A673 (cell line): ENCODE measurements at regions not wholly inside any gene's neighbourhood (a gene's known extent, or its start where the extent isn't known, plus 50 kb on each side); places are given as distances from the start of the nearest gene placed in this dataset.

Source experiments
- BruUV-seq: library from RNA; stranded (reverse); fragments of 400-500 nt; replicated peaks from 2 replicates; lab custom pipeline; 2021; lab: Mats Ljungman, UMichigan
- CTCF ChIA-PET: fragments of 300-600 bp; sonication (Branson Sonifier 250); formaldehyde crosslinking; loops from one replicate; lab custom pipeline; 2022; ENCODE audit warnings: antibody characterized with exemption; lab: Charles Lee
- POLR2A ChIA-PET: fragments of 300-600 bp; sonication (Branson Sonifier 250); formaldehyde crosslinking; loops from one replicate; lab custom pipeline; 2022; ENCODE audit warnings: antibody characterized with exemption; ENCODE audit not compliant: low non-redundant PET; lab: Charles Lee
- DNase-seq: peaks from one replicate; pipeline ENCODE4 v3.0.0-alpha.2; 2015; ENCODE audit warnings: low spot score
- H3K27ac ChIP-seq: fragments of 200-600 bp; sonication (generic); 2 replicates; pipeline ENCODE4 v1.5.1; 2016; ENCODE audit warnings: mixed run types, low read depth, mild to moderate bottlenecking, mixed read lengths, antibody characterized with exemption, low read length; ENCODE audit not compliant: poor library complexity, severe bottlenecking
- H3K27me3 ChIP-seq: fragments of 200-600 bp; sonication (generic); replicated peaks from 2 replicates; pipeline ENCODE4 v1.6.1; 2017; ENCODE audit warnings: mixed run types, low read depth, mild to moderate bottlenecking, mixed read lengths, antibody characterized with exemption, low read length; ENCODE audit not compliant: insufficient read depth, poor library complexity
- H3K36me3 ChIP-seq: fragments of 200-600 bp; sonication (generic); 2 replicates; pipeline ENCODE4 v1.6.1; 2016; ENCODE audit warnings: mixed run types, mild to moderate bottlenecking, mixed read lengths, antibody characterized with exemption, low read length; ENCODE audit not compliant: insufficient read depth, poor library complexity, severe bottlenecking
- H3K4me1 ChIP-seq: fragments of 200-600 bp; sonication (generic); 2 replicates; pipeline ENCODE4 v1.6.1; 2017; ENCODE audit warnings: mixed run types, mild to moderate bottlenecking, mixed read lengths, antibody characterized with exemption, low read length; ENCODE audit not compliant: insufficient read depth, poor library complexity, severe bottlenecking
- H3K4me3 ChIP-seq: fragments of 200-600 bp; sonication (generic); 2 replicates; pipeline ENCODE4 v1.5.1; 2016; ENCODE audit warnings: low read depth, mixed run types, mild to moderate bottlenecking, mixed read lengths, low read length; ENCODE audit not compliant: poor library complexity, severe bottlenecking
- H3K9me3 ChIP-seq: fragments of 200-600 bp; sonication (generic); 2 replicates; pipeline ENCODE4 v1.6.1; 2016; ENCODE audit warnings: mixed run types, low read depth, mild to moderate bottlenecking, mixed read lengths, antibody characterized with exemption, low read length; ENCODE audit not compliant: poor library complexity, severe bottlenecking
- EZH2 ChIP-seq: fragments of 200-600 bp; sonication (generic); IDR thresholded peaks from 2 replicates; pipeline ENCODE4 v1.6.1; 2017; ENCODE audit warnings: borderline replicate concordance, low read depth, mild to moderate bottlenecking, mixed read lengths, antibody characterized with exemption, low read length; ENCODE audit not compliant: poor library complexity, severe bottlenecking
- intact Hi-C: fragments of 100-400 bp; cut with micrococcal nuclease; formaldehyde crosslinking; loops from one replicate; pipeline ENCODE4 v1.10.0; 2022; ENCODE audit not compliant: unreplicated experiment
- TF ChIP-seq, protein P1 (sequence below): fragments of 300-800, 200-600 bp; sonication (generic); conservative IDR thresholded peaks from 2 replicates; pipeline ENCODE4 v1.5.1; 2017; ENCODE audit warnings: low read depth, mild to moderate bottlenecking, antibody characterized with exemption, low read length, moderate library complexity, mixed read lengths

DNA sequence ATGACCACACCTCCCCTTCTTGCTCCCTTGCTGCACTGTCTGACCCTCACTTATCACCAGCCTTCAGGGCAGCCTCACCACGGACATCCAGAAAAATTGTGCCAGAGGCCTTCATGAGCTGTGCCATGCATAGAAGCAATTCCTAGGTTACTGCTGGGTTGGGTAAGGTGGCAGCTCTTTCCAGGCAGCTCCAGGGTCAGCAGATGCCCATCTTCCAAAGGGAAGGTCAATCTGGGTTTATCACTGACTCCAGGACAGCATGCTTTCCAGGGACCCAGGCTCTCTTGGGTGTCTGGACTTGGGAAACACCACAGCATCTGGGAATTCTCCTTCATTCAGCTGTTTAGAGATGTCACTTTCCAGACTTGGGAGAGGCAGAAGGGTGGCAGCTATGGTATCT, 188.9 kb upstream of the CXCL12 start:
- intact Hi-C loops, result no loop called here
- no peak for DNase-seq
- no peak overlapping the region for H3K27ac ChIP-seq
- H3K4me1 ChIP-seq, result no peaks in the 10 kb centered on the region
- POLR2A ChIA-PET, result no interaction called here
- no peaks in the 10 kb centered on the region for H3K36me3 ChIP-seq
- no peak for TF ChIP-seq EZH2
- TF ChIP-seq, protein P1, sequence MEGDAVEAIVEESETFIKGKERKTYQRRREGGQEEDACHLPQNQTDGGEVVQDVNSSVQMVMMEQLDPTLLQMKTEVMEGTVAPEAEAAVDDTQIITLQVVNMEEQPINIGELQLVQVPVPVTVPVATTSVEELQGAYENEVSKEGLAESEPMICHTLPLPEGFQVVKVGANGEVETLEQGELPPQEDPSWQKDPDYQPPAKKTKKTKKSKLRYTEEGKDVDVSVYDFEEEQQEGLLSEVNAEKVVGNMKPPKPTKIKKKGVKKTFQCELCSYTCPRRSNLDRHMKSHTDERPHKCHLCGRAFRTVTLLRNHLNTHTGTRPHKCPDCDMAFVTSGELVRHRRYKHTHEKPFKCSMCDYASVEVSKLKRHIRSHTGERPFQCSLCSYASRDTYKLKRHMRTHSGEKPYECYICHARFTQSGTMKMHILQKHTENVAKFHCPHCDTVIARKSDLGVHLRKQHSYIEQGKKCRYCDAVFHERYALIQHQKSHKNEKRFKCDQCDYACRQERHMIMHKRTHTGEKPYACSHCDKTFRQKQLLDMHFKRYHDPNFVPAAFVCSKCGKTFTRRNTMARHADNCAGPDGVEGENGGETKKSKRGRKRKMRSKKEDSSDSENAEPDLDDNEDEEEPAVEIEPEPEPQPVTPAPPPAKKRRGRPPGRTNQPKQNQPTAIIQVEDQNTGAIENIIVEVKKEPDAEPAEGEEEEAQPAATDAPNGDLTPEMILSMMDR, result no peak
- no peak overlapping the region for H3K4me3 ChIP-seq
- CTCF ChIA-PET, result no interaction called here
- H3K27me3 ChIP-seq, result no peaks in the 10 kb centered on the region
- H3K9me3 ChIP-seq, result no peaks in the 10 kb centered on the region
- BruUV-seq, result no TSS peak

DNA sequence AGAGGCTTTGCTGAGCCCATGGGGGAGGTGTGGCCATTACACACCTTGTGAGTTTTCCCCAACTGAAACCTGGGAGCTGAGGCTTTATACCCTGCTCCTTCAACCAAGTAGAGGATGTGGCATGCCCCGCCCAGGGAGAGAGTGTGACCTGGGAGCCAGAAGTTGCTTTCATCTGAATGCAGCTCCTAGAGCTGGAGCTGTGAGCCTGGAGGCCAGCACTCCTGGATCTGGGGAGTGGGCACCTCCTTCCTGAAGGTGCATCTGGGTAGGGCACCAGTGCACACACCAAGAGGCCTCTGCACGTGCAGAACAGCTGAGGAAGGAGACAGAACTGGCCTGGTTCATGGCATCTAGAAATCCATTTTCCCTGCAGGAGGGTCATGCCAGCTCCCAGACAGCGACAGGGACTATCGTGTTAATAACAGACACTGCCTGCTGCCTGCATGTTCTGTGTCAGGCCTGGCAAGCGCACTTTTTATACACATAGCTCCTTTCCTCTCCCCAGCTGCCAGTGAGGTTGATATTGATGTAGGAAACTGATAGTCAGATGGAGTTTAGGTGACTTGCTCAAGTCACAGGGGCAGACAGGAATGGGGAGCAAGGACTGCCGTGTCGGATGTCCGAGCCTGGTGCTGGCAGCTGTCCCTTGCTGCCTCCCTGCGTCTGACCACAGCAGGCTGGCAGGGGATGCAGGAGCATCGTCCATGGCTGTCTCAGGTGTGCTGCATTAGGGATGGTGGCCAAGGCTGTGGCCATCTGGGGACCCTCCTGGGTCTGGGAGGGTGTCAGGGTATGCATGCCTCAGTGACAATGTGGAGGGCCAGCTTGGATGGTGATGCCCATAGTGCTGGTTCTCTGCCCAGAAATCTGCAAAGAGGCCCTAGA, 189.9 kb upstream of the CXCL12 start:
- Histone ChIP-seq H3K27me3 (no peaks in the 10 kb centered on the region), H3K27ac (no peak overlapping the region), H3K9me3 (no peaks in the 10 kb centered on the region), H3K4me1 (no peaks in the 10 kb centered on the region), H3K36me3 (no peaks in the 10 kb centered on the region), H3K4me3 (no peak overlapping the region)
- BruUV-seq, result no TSS peak
- TF ChIP-seq EZH2, result no peak
- TF ChIP-seq, protein P1, result no peak
- intact Hi-C loops, result no loop called here
- DNase-seq, result no peak
- ChIA-PET POLR2A (no interaction called here), CTCF (no interaction called here)

DNA sequence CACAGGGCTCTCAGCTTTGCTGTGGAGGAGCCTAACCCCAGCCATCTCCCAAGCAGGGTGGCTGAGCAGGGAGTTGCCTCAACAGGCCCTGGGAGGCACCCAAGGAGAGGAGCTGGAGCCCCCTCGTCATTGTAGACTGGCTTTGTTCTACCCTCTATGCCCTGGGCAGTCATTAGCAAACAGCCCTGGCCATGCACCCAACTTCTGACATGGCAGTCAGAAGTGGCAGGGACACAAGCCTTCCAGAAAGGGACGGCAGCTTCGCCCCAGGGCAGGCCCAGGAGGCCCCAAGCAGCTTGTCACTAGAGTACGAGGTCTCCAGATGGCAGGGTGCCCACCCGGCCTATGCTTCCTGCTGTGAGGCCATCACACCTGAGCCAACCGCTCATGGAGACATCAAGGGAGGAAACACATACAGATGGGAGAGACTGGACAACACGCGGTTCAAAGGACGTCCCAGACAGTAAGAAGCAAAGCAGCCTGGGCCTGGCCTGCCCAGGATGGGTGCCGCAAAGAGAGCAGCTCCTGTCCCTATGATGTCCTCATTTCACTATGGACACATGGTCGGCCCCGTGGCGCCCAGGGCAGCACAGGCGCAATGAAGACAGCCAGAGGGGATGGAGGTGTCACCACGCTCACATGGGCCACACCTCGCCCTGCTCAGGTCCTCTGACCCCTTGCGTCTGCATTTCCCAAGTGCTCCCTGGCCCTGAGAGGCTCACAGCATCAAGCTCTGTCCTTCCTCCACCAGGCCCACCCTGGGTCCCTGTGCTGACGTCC, 190.9 kb upstream of the CXCL12 start:
- no peaks in the 10 kb centered on the region for H3K9me3 ChIP-seq
- H3K4me1 ChIP-seq, result no peaks in the 10 kb centered on the region
- POLR2A ChIA-PET, result no interaction called here
- BruUV-seq, result no TSS peak
- TF ChIP-seq, protein P1, result no peak
- no peak for TF ChIP-seq EZH2
- CTCF ChIA-PET, result no interaction called here
- intact Hi-C loops, result no loop called here
- no peaks in the 10 kb centered on the region for H3K27me3 ChIP-seq
- no peak for DNase-seq
- no peak overlapping the region for H3K27ac ChIP-seq
- no peaks in the 10 kb centered on the region for H3K36me3 ChIP-seq
- H3K4me3 ChIP-seq, result no peak overlapping the region
